ENCODE measurements at regions not wholly inside any gene's neighbourhood (a gene's known extent, or its start where the extent isn't known, plus 50 kb on each side); places are given as distances from the start of the nearest gene placed in this dataset.

DNA sequence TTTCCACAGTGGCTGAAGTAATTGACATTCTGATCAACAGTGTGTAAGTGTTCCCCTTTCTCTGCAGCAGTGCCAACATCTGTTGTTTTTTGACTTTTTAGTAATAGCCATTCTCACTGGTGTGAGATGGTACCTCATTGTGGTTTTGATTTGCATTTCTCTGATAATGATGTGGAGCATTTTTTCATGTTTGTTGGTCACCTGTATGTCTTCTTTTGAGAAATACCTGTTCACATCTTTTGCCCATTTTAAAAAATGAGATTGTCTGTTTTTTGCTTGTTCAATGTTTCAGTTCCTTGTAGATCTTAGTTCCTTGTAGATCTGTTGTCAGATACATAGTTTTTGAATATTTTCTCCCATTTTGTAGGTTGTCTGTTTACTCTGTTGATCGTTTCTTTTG is 162.5 kb upstream of the PITX1 start:
- no peak overlapping the region for H3K4me3 ChIP-seq (ENCODE audit: low read length in 2 of 2)
- H3K27ac ChIP-seq (ENCODE audit: low read length) = no peak overlapping the region
- no peaks in the 10 kb centered on the region for H3K36me3 ChIP-seq (ENCODE audit: control insufficient read depth in 2 of 2, insufficient read depth in 2 of 2, low read length in 2 of 2)
- H3K9me3 ChIP-seq (ENCODE audit: control insufficient read depth in 2 of 2, low read length in 2 of 2) = no peaks in the 10 kb centered on the region
- H3K27me3 ChIP-seq (ENCODE audit: control insufficient read depth in 1 of 2, insufficient read depth in 2 of 2, low read length in 2 of 2) = no peaks in the 10 kb centered on the region
- no peak overlapping the region for H3K9ac ChIP-seq (ENCODE audit: low read length in 2 of 2)
- H3K4me1 ChIP-seq (ENCODE audit: control insufficient read depth, insufficient read depth, low read length) = peaks cover 2% of the 10 kb centered on the region

DNA sequence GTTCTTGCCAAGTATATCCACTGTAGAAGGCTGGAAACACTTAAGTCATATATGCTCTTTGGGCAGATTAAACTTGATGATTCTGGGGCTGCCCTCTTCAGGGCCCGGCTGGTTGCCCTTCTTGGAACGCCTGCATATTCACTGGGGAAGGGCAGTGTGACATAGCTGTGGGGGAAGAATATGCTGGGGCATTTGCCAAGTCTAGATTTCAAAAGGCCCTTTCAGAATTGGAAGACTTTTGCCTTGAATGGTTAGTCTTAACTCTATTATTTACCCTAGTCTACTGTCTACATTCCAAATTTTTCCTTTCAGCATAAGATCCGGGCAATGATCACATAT is 161.2 kb upstream of the PITX1 start:
- Histone ChIP-seq H3K4me3 (ENCODE audit: low read length in 2 of 2) (no peak overlapping the region), H3K4me1 (ENCODE audit: control insufficient read depth, insufficient read depth, low read length) (peaks cover 10% of the 10 kb centered on the region), H3K27ac (ENCODE audit: low read length) (no peak overlapping the region), H3K9ac (ENCODE audit: low read length in 2 of 2) (no peak overlapping the region), H3K27me3 (ENCODE audit: control insufficient read depth in 1 of 2, insufficient read depth in 2 of 2, low read length in 2 of 2) (peaks cover 0 to 3% of the 10 kb centered on the region in 2 donors), H3K9me3 (ENCODE audit: control insufficient read depth in 2 of 2, low read length in 2 of 2) (no peaks in the 10 kb centered on the region), H3K36me3 (ENCODE audit: control insufficient read depth in 2 of 2, insufficient read depth in 2 of 2, low read length in 2 of 2) (no peaks in the 10 kb centered on the region)

DNA sequence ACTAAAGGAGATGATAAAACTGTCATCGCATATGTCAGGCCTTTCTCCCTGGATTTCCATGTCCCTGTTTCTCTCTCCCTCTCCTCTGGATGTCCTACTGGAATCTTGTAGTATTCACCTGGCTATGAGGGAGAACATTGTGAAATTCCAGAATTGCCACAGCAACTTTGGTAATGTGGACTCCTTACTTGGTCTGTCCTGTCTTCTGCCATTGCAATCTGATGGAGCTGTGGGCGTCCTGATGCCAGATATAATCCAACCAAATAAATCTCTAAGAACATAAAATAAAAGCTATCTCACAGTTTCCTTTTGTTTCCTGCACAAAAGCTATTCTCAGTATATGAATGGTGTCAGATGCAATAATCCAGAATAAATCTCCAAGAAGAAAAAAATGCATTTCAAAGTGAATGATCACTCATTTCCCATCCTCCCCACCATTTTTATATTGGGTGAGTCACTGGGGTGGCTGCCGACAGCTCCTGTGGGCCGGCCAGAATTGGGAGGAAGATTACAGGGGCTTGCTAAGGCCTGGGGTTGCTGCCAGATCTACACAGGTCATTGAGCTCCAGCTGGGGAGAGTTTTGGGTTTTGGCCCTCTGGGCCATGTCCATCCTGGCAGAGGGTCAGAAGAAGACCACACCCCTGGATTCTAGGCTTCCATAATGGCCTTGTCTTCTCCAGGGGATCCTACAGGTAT is 160.7 kb upstream of the PITX1 start:
- Histone ChIP-seq H3K27me3 (ENCODE audit: control insufficient read depth in 1 of 2, insufficient read depth in 2 of 2, low read length in 2 of 2) (peaks cover 0 to 3% of the 10 kb centered on the region in 2 donors), H3K4me1 (ENCODE audit: control insufficient read depth, insufficient read depth, low read length) (peaks cover 10% of the 10 kb centered on the region), H3K4me3 (ENCODE audit: low read length in 2 of 2) (no peak overlapping the region), H3K9me3 (ENCODE audit: control insufficient read depth in 2 of 2, low read length in 2 of 2) (no peaks in the 10 kb centered on the region), H3K36me3 (ENCODE audit: control insufficient read depth in 2 of 2, insufficient read depth in 2 of 2, low read length in 2 of 2) (no peaks in the 10 kb centered on the region), H3K9ac (ENCODE audit: low read length in 2 of 2) (no peak overlapping the region), H3K27ac (ENCODE audit: low read length) (no peak overlapping the region)

DNA sequence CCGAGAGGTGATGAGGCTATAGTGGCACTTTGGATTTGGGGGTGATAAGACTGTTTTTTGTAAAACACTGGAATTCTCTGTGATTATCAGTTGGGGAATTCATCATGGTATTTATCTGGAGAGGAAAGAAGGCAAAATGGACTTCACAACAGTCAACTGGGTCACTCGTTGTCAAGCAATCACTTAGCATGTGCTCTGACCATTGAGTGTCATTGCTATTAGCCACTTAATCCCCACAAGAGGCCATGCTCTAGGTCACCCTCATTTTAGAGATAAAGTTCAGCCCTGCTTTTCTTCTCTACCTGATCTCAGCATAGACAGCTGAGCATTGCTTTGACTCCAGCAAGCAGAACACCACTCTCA is 160.1 kb upstream of the PITX1 start:
- Histone ChIP-seq H3K4me3 (ENCODE audit: low read length in 2 of 2) (no peak overlapping the region), H3K27ac (ENCODE audit: low read length) (no peak overlapping the region), H3K36me3 (ENCODE audit: control insufficient read depth in 2 of 2, insufficient read depth in 2 of 2, low read length in 2 of 2) (no peaks in the 10 kb centered on the region), H3K9ac (ENCODE audit: low read length in 2 of 2) (no peak overlapping the region), H3K9me3 (ENCODE audit: control insufficient read depth in 2 of 2, low read length in 2 of 2) (no peaks in the 10 kb centered on the region), H3K27me3 (ENCODE audit: control insufficient read depth in 1 of 2, insufficient read depth in 2 of 2, low read length in 2 of 2) (peaks cover 0 to 3% of the 10 kb centered on the region in 2 donors), H3K4me1 (ENCODE audit: control insufficient read depth, insufficient read depth, low read length) (peaks cover 10% of the 10 kb centered on the region)

DNA sequence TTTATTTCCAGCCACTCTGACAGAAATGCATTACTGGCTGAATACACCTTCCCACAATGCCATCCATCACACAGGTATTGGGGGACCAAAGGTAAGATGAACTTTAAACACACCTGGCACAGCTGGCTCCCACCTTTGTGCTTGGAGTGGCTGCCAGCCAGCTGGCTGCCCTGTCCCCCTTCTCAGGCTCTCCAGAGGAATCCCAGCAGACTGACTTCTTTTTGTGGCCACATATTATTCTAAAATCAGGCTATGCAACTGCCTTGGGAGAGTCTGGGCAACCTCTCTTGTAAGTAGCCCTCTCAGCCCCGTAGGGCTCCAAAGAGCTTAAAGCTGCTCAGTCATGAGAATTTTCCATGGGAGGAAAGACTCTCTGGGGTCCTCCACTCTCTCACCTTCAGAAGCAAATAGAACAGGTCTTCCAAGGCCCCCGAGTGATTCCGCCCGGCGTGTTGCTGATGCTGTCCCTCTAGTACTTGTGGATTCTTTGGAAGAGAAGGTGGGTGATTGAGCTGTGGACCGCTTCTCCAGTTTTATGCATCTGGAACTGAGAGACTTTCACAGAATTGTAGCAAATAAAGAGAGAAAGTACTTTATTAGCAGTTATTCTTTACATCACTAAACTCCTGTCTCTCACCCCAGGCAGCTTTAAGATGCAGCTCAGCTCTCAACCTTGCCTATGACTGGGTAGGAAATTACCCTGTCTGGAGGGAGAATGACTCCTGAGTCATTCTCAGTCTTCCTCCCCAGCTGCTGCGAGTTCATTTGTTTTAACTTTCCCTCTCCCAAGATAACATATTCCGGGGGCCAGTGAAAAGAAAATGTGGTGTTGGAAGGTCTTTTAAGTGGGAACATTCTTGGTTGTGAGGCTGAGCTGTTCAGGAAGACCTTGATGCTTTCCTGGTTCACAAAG is 159.4 kb upstream of the PITX1 start:
- peaks cover 10% of the 10 kb centered on the region for H3K4me1 ChIP-seq (ENCODE audit: control insufficient read depth, insufficient read depth, low read length)
- no peaks in the 10 kb centered on the region for H3K36me3 ChIP-seq (ENCODE audit: control insufficient read depth in 2 of 2, insufficient read depth in 2 of 2, low read length in 2 of 2)
- H3K9me3 ChIP-seq (ENCODE audit: control insufficient read depth in 2 of 2, low read length in 2 of 2) = no peaks in the 10 kb centered on the region
- H3K27me3 ChIP-seq (ENCODE audit: control insufficient read depth in 1 of 2, insufficient read depth in 2 of 2, low read length in 2 of 2) = peaks cover 0 to 3% of the 10 kb centered on the region in 2 donors
- no peak overlapping the region for H3K4me3 ChIP-seq (ENCODE audit: low read length in 2 of 2)
- no peak overlapping the region for H3K27ac ChIP-seq (ENCODE audit: low read length)
- H3K9ac ChIP-seq (ENCODE audit: low read length in 2 of 2) = no peak overlapping the region

DNA sequence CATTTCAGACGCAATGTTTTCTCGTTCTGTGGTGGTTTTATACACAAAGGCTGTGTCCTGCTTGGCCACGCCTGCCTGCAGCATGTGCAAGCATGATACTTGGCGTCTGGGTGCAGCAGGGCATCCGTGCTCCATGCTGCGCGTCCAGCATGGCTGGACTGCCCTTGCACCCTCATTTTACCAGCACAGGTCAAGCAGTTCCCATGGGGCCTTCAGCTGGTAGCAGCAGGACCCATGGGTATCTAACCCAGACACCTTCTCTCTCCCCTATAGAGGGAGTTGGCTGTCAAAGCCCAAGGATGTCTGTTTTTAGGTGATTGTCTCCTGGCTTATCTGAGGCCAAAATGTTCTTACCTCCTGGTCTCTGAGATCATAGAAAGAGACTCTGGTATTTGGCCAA is 158.3 kb upstream of the PITX1 start:
- Histone ChIP-seq H3K36me3 (ENCODE audit: control insufficient read depth in 2 of 2, insufficient read depth in 2 of 2, low read length in 2 of 2) (no peaks in the 10 kb centered on the region), H3K9ac (ENCODE audit: low read length in 2 of 2) (no peak overlapping the region), H3K4me3 (ENCODE audit: low read length in 2 of 2) (no peak overlapping the region), H3K4me1 (ENCODE audit: control insufficient read depth, insufficient read depth, low read length) (peaks cover 10% of the 10 kb centered on the region), H3K27me3 (ENCODE audit: control insufficient read depth in 1 of 2, insufficient read depth in 2 of 2, low read length in 2 of 2) (peaks cover 0 to 3% of the 10 kb centered on the region in 2 donors), H3K9me3 (ENCODE audit: control insufficient read depth in 2 of 2, low read length in 2 of 2) (no peaks in the 10 kb centered on the region), H3K27ac (ENCODE audit: low read length) (no peak overlapping the region)

DNA sequence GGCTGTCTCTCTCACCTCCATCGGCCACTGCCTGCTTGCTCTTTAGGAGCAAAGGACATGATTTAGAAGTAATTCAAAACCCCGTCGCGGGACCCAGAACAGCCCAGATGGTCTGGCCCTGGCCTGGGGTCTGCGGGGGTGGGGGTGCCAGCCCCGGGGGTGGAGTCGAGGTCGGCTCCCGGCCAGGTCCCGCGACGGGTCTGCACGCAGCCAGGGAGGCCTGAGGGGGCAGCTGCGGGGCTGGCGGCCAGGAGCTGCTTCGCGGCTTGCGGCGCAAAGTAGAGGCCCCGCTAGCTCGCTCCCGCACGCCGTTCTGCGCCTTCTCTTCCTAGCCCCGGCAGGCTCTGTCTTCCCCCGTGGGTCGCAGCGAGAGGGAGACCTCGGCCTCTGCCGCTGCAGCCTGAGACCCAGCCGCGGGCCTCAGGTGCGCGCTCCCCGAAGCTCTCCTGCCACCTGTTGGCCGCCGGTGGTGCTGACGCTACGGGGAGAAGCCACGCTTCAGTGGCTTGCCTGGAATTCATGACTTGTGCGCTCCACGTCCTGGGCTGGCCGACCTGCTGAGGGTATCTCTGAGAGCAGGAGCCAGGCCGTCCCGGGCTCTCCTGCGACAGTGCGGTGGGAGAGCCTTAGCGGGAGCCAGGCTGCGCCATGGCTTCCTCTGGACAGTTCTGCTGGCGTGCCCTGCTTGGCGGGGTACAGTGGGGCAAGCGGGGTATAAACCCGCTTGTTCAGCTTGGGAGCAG is 157.2 kb upstream of the PITX1 start:
- Histone ChIP-seq H3K36me3 (ENCODE audit: control insufficient read depth in 2 of 2, insufficient read depth in 2 of 2, low read length in 2 of 2) (no peaks in the 10 kb centered on the region), H3K9ac (ENCODE audit: low read length in 2 of 2) (peak overlapping the region in 1 of 2 donors; percentile 12), H3K4me1 (ENCODE audit: control insufficient read depth, insufficient read depth, low read length) (peaks cover 10% of the 10 kb centered on the region), H3K9me3 (ENCODE audit: control insufficient read depth in 2 of 2, low read length in 2 of 2) (no peaks in the 10 kb centered on the region), H3K4me3 (ENCODE audit: low read length in 2 of 2) (peak overlapping the region; percentile 51 to 71), H3K27ac (ENCODE audit: low read length) (no peak overlapping the region), H3K27me3 (ENCODE audit: control insufficient read depth in 1 of 2, insufficient read depth in 2 of 2, low read length in 2 of 2) (peaks cover 0 to 3% of the 10 kb centered on the region in 2 donors)

DNA sequence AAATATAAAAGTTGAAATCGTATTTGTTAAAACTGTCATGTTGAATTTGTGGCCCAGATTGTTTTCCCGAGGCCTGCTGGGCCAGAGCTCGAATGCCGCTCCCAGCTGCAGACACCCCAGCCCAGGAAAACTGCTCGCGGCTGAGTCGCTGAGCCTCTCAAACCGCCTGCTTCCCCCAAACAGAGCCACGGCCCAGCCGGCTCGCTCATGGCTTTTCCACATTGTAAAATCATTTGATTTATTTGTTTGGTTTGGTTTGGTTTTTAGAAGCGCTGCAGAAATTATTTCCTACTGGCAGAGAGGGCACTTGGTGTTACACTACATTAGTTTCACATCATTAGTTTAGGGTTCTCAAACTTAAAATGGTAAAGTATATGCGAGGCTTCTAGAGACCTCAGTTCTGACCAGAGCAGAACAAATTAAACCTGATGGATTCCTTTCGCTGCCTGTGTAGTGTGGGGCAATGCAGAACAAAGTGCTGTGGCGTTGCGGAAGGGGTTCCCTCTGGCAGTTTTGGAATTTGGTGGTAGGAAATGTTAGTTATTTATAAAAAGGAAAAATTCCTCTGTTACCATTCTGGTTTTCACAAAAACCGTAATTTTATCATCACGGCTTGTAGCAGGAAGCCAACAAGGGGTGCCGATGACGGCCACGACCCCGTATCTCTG is 156.5 kb upstream of the PITX1 start:
- Histone ChIP-seq H3K9me3 (ENCODE audit: control insufficient read depth in 2 of 2, low read length in 2 of 2) (no peaks in the 10 kb centered on the region), H3K36me3 (ENCODE audit: control insufficient read depth in 2 of 2, insufficient read depth in 2 of 2, low read length in 2 of 2) (no peaks in the 10 kb centered on the region), H3K4me1 (ENCODE audit: control insufficient read depth, insufficient read depth, low read length) (peaks cover 10% of the 10 kb centered on the region), H3K27ac (ENCODE audit: low read length) (no peak overlapping the region), H3K27me3 (ENCODE audit: control insufficient read depth in 1 of 2, insufficient read depth in 2 of 2, low read length in 2 of 2) (peaks cover 0 to 3% of the 10 kb centered on the region in 2 donors), H3K9ac (ENCODE audit: low read length in 2 of 2) (peak overlapping the region in 1 of 2 donors; percentile 12), H3K4me3 (ENCODE audit: low read length in 2 of 2) (peak overlapping the region in 1 of 2 donors; percentile 71)

DNA sequence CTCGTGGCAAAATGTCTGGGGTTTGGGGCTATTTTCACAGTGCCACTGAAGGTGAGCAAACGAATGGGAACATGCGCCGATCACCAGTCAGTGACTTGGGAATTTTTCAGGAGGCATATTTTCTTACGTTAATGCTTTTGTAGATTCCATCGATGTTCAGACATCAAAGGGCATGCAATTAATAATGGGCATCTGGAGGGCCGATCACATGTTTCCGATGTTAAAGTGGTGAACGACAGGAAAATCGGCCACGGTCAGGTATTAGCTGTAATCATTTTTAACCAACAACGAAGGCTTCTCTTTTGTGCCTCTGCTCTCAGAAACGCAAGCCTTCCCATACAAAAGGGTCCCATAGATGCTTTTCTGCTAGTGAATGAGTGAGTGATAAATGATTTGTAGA is 155.0 kb upstream of the PITX1 start:
- Histone ChIP-seq H3K27ac (ENCODE audit: low read length) (no peak overlapping the region), H3K4me3 (ENCODE audit: low read length in 2 of 2) (no peak overlapping the region), H3K36me3 (ENCODE audit: control insufficient read depth in 2 of 2, insufficient read depth in 2 of 2, low read length in 2 of 2) (no peaks in the 10 kb centered on the region), H3K27me3 (ENCODE audit: control insufficient read depth in 1 of 2, insufficient read depth in 2 of 2, low read length in 2 of 2) (peaks cover 0 to 3% of the 10 kb centered on the region in 2 donors), H3K4me1 (ENCODE audit: control insufficient read depth, insufficient read depth, low read length) (peaks cover 10% of the 10 kb centered on the region), H3K9me3 (ENCODE audit: control insufficient read depth in 2 of 2, low read length in 2 of 2) (no peaks in the 10 kb centered on the region), H3K9ac (ENCODE audit: low read length in 2 of 2) (no peak overlapping the region)

DNA sequence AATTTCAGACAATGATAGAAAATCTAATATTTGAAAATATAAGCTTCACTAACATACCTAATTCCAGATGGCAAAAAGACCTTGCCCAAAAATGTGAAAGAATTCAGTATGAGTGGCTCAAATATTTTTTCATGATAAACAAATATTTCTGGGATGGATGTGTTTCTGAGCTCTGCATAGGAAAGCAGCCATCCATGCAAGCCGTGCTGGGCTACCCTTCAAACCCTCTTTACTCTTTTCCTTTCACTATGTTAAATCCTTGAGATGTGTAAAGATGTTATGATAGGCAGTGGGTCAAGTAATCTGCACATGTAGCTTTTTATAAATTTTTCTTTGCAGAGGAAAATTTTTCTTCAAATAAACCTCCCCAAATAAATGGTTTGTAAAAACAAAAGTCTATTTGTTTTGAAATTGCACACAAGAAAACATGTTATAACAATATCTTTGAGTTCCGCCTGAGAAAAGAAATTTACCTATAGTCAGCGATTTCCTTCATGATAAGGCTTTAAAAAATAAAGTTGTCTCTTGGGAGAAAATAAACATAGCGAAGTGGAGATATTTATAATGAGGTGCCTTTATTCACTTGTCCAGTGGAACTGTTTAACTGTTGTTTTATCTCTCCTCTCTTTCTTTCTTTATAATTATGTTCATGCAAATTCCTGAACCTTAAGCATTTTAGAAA is 154.3 kb upstream of the PITX1 start:
- H3K4me1 ChIP-seq (ENCODE audit: control insufficient read depth, insufficient read depth, low read length) = peaks cover 10% of the 10 kb centered on the region
- H3K4me3 ChIP-seq (ENCODE audit: low read length in 2 of 2) = no peak overlapping the region
- H3K27me3 ChIP-seq (ENCODE audit: control insufficient read depth in 1 of 2, insufficient read depth in 2 of 2, low read length in 2 of 2) = peaks cover 0 to 3% of the 10 kb centered on the region in 2 donors
- H3K9ac ChIP-seq (ENCODE audit: low read length in 2 of 2) = no peak overlapping the region
- no peaks in the 10 kb centered on the region for H3K9me3 ChIP-seq (ENCODE audit: control insufficient read depth in 2 of 2, low read length in 2 of 2)
- no peak overlapping the region for H3K27ac ChIP-seq (ENCODE audit: low read length)
- no peaks in the 10 kb centered on the region for H3K36me3 ChIP-seq (ENCODE audit: control insufficient read depth in 2 of 2, insufficient read depth in 2 of 2, low read length in 2 of 2)
